CD4-positive, alpha-beta T cell treated with Interferon gamma for 1 hour (primary cell): ENCODE measurements at regions not wholly inside any gene's neighbourhood (a gene's known extent, or its start where the extent isn't known, plus 50 kb on each side); places are given as distances from the start of the nearest gene placed in this dataset.
"Not testable (repeated sequence)": the region's sequence is repeated elsewhere in the genome, so short reads cannot be mapped to it uniquely, and the experiment has no call there.

ENCODE experiments used
- DNase-seq: peaks from one replicate; pipeline ENCODE4 v3.0.0-alpha.2; 2020

DNA sequence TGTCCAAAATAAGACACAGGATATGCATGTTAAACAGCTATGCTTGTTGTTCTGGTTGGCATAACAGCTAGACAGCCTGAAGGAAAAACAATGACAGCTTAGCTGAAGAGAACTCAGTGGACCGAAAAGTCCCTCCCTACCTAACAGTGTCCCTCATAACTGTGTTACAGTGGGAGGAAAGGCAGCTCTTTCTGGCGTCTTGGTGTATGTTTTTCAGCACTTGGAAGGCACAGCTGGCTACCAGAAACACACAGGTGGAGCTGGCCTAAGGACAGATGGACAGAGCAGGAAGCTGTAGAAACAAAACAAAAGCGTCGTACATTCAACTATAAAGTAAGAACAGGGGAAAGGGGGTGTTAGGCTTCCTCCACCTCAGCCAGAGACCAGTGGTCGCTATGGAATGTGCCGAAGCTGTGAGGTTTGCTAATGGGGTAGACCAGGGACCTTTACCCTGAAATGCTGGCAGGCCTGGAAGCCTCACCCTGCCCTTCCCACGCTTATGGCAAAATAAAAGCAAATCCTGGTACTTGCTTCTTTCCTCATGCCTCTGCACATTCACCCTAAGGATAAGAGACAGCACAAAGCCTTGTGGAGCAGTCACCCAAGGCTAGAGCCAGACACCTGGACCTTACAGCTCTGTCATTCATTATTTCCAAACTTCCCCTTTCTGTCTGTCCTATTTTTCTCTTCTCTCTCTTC, 103.5 kb upstream of the TRIB2 start:
- no peak for DNase-seq

DNA sequence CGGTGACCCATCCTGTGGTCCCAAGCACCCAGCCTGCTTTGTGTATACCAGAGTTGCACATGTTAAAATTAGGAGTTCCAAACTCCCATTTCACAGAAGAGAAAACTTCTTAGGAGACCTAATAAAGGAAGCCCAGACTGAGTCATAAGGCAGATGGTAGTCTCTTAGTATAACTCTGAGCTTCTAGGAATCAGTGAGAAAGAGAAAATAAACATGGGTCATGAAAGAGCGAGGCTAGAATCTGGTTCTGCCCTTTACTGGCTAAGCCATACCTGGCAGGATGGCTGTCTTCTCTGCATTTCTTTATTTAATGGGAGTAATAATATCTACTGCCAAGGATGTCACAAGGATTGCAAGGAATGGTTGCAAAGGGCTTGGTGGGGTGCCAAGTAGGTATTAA, 101.2 kb upstream of the TRIB2 start:
- no peak for DNase-seq

DNA sequence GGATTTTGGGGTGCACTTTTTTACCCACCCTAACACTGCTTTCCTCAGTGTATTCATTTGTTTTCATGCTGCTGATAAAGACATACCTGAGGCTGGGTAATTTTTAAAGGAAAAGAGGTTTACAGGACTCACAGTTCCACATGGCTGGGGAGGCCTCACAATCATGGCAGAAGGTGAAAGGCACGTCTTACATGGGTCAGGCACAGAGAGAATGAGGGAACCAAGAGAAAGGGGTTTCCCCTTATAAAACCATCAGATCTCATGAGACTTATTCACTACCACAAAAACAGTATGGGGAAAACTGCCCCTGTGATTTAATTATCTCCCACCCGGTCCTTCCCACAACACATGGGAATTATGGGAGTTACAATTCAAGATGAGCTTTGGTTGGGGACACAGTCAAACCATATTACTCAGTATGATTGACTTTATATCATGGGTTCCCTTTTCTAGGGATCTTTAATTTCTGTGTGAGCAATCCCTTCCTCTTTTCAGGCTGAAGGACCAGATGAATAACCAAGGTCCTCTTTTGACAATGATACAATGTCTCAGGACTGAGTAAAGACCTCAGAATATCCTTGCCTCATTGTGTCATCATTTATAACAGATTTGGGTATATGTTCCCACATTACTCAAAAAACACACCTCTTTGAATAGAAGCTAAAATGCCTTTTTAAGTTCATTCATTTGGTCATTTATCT, 100.1 kb upstream of the TRIB2 start:
- DNase-seq, result no peak

DNA sequence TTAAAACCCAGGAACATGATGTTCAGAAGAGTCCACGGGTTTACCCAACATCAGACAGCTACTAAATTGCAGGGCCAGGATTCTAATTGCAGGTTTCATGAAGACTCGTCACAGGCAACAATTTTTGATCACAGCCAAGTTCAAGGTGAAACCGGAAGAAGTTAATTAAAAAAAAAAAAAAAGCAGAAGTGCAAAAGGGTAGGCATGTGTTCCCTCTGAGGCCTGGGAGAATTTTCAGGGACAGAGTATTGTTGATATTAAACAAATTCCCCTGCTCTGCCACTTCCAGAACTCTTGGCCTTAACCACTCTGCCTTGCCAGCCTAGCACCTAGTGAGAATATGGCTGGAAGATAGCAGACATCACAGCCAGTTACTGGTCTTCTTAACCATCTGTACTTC, 99.4 kb upstream of the TRIB2 start:
- DNase-seq, result no peak

DNA sequence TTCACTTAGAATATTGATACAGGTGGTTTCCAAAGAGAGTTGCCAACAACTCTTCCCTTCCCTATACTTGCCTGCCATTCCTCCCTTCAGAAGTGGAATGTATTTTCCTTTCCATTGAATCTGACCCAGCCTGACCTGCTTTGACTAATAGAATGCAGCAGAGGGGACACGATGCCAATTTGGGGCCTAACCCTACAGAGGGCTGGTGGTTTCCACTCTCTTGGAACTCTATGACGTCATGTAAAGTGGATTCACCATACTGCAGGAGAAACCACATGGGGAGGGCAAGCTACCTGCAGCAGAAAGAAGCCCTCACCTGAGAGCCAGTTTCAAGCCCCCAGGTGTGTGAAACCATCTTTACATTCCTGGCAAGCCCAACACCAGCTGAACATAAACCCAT, 98.9 kb upstream of the TRIB2 start:
- DNase-seq, result no peak

DNA sequence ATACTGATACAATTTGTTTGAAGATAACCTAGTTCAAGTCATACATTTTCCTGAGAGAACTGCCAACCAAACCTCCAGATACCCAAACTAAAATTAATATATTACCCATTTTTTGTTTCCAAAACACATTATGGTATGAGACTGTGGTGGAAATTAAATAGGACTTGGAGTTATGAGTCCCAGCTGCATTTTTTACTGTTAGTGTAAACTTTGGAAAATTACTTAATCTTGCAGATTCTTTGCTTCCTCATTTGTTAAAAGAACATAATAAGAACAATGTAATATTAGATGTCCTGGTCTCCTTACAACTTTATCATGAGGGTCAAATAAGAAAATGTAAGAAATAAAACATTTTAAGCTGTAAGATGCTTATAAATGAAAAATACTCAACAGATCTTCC, 98.2 kb upstream of the TRIB2 start:
- DNase-seq, result no peak

DNA sequence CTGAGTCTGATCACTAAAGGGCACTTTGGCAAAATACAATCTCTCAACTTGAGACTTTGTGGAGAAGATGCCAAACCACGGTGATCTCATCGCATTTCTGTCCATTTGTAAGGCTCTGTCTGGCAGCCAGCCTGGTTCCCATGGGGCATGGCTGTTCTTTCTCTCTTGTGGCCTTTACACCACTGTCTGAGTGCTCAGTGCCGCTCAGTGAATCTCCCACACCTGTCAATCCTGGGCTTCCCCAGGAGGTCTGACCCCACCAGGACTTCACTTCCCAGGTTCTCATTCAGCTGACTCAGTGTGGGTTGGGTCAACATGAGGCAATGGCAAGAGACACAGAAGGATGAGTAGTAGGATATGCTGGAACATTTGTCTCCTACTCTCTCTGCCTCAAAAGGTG, 96.8 kb upstream of the TRIB2 start:
- DNase-seq, result no peak

DNA sequence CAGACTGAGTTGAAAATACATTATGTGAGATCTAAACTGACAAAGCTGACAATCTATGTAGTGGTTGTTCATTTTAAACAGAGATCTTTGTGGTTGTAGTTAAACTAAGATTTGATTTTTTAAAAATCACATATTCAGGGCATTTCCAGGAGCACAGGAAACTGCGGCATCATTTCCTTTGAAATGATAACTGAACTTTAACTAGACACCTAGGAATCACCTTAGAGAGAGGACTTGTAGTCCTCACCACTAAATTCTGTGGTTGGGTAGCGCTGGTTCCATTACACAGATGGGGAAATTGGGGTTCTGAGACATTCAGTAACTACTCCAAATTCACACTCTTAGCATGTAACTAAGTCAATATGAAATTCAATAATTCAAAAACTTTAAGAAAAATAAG, 96.0 kb upstream of the TRIB2 start:
- DNase-seq, result no peak

DNA sequence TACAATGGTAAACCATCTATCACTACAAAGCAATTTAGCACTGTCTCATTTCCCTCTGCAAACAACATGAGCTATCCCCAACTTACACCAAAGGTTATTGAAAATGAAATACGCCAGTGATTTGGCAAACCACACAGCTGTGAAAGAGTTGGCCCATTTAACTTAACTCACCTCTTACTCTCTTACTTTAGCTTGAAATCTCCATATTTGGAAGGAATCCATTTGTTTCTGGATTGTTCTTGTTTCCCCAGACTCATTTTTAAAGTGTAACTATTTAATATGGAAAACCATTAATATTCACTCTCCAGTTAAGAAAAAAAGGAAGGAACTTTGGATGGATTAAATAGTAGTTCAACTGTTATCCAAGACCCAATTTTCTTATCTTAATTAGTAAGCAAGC, 93.7 kb upstream of the TRIB2 start:
- DNase-seq, result no peak

DNA sequence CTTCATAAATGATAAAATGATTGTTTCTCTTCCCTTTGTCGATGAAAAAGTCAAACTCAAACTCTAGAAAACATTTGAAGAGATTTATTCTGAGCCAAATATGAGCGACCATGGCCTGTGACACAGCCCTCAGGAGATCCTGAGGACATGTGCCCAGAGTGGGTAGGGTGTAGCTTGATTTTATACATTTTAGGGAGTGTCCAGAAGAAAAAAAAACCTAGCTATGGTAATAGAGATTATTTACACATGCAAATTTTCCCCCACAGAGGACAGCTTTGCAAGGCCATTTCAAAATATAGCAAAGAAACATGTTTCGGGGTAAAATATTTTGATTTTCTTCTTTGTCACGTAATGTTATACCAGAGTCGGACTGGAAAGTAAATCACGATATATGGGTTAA, 92.4 kb upstream of the TRIB2 start:
- no peak for DNase-seq

DNA sequence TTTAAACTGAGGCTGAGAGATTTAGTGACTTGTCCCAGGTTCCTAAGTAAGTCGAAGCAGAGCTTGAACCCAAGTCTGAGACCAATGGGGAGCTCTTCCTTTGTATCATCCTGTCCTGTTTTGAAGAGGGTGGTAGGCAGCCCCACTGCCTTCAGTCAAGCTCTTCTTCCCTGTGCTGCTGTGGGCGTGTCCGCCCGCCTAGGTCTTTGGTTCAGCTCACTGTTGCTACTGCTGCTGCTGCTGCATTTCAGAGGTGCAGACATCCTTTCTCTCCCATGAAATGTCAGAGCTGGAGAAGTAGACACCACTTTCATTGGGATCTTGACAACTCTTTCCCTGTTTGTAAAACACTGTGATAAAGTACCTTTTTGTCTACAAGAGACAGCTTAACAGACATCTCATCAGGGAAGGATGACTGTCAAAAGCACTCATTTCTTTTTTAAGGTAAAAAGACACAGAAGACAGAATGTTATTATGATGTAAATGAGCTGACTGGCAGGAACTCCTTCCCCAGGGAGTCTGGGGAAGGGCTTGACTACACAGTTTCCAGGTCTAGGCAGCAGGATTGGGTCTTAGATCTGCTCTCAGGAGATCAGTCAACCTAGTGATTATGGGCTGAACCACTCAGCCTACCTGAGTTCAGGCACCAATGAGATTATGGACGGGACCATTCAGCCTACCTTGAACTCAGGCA, 91.7 kb upstream of the TRIB2 start:
- no peak for DNase-seq

DNA sequence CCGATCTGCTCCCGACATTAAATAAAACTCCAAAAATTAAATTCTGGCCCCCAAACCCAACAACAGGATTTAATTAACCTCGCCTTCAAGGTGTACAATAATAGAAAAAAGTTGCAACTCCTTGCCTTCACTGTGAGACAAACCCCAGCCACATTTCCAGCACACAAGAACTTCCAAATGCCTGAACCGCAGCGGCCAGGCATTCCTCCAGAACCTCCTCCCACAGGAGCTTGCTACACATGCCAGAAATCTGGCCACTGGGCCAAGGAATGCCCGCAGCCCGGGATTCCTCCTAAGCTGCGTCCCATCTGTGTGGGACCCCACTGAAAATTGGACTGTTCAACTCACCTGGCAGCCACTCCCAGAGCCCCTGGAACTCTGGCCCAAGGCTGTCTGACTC, 88.2 kb upstream of the TRIB2 start:
- DNase-seq, result not testable (repeated sequence)

DNA sequence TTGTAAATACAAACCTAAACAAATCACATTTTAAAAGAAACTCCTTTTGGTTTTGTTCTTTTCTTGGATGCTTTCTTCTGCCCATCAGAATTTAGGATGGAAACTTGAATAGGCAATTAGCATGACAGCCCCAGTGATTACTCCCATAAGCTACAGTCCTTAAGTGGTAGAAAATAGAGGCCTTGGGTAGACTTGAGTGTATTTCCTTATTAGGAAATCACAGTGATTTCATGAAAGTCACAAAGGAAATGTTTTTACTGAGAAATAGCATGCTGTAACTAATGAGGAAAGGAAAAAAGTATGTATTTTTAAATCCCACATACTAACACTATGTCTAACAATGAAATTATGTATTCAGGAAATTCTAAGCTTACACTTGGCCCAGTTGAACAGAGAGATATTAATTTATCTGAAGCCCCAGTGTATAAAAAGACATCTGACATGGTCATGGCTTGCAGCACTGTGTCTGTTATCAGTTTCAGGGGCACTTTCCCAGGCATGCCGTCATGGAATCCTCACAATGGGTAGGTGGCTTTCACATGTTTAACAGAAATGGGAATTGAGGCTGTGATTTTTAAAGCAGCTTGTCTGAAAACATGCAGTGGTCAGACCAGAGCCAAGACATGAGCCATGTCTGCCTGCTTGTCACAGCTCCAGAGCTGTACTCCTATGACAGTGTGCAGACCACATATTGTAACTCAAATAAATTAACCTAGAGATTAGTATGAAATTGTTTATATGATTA, 79.7 kb upstream of the TRIB2 start:
- no peak for DNase-seq

DNA sequence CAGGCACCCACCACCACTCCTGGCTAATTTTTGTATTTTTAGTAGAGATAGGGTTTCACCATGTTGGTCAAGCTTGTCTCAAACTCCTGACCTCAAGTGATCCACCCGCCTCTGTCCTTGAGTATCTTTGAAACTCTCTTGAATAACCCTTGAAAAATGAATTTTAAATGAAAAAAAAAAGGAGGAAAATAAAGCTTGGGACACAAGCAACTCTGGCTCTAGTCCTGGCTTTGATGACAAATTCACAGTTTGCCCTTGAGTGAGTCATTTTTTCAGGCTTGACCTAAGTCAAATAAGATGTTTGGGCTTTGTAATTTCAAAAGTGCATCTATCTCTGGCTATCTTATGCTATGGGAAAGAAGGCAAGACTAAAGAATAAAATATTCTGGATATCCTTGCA, 79.0 kb upstream of the TRIB2 start:
- no peak for DNase-seq

DNA sequence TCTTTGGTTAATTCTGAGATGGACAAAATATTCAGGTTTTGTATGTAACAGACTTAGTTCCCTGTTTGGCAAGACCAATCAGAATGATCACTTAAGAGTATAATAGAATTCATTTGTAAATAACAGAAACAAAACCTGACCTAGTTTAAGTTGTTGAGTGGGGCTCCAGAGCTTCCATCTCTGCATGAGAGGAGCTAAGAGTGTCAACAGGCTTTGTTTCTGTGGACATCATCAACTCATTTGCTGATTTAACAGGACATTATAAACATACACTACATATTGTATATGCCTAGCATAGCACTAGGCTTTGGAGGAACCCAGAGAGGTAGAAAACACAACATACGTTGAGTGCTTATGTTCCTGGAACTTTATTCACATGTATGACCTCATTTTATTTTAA, 75.3 kb upstream of the TRIB2 start:
- no peak for DNase-seq

DNA sequence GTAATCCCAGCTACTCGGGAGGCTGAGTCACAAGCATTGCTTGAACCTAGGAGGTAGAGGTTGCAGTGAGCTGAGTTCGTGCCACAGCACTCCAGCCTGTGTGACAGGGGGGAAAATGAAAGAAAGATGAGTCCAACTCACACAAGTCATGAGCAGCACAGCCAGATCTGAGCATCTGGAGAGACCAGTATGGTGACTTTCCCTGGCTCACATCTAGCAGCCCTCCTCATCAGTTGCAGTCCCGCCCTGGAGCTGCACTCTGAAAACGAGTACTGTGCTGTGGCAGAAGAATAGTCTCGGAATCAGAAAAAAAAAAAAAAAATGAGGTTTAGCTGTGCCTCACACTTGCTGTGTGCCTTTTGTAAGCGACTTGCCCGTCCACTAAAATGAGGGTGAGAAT, 74.4 kb upstream of the TRIB2 start:
- no peak for DNase-seq

DNA sequence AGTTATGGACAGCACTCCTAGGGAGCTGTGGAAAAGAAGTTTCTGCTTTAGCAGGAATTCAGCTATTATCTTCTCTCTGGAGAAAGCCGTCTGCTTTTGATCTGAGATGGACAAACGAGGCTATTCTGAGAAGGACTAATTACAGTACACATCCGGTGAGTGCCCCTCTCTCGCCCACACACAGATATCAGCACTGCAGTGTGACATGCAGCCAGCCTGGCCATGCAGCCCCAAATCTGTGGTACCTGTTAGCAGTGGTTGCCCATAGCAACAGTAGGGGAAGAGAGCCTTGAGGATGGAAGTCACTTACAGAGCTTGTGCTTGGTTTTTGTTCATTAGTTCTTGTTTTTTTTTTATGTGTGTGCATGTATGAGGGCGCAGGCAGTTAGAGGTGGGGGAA, 73.9 kb upstream of the TRIB2 start:
- DNase-seq, result no peak

DNA sequence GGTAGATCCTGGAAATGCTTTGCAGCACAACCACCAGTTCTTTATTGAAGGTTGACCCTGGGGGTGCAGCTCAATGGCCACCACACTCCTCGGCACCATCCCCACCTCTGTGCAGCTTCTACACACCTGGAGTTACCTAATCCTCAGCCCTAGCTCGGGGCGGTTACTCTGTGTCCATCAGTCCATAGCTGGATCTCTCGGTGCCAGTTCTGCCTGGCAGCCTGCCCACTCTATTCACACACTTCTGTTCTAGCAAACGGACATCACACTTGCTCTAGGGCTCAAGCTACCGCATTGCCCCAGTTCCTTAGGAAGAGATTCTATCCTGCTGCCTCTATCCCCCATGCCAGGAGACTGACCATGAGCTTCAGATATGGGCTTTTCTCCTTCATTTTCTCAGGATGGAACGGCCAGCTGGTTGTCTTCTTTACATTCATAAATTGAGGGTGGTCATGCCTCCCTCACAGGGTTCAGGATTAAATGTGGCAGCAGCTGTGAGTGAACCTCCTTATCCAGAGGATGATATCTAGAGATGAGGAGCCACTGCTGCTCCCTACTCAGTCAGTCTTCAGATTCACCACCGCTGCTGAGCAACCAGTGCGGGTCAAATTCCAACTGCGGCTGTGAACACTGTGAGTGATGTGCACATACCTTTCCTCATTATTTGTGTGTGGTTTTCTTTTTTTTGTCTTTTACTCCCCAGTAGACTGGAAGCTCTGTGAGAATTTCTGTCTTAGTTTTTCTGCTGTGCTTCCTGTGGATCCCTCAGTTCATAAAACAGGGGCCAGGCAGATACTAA, 66.9 kb upstream of the TRIB2 start:
- no peak for DNase-seq

DNA sequence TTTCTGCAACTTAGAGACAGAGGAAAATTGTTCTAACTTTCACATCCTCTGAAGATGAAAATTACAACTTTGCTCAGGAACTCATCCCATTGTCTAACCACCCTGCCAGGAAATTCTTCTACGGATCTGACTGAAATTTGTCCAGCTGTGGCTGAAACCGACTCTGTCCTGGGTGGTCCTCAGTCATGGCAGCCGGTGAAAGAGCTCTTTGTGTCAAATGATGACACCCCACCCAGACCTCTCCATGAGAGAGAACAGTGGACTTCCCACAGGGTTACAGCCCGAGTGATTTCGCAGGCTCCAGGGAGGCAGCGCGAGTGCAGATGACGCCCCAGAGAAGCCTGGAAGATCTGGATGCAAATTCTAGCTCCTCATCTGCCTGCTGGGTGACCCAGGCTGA, 65.1 kb upstream of the TRIB2 start:
- DNase-seq, result no peak

DNA sequence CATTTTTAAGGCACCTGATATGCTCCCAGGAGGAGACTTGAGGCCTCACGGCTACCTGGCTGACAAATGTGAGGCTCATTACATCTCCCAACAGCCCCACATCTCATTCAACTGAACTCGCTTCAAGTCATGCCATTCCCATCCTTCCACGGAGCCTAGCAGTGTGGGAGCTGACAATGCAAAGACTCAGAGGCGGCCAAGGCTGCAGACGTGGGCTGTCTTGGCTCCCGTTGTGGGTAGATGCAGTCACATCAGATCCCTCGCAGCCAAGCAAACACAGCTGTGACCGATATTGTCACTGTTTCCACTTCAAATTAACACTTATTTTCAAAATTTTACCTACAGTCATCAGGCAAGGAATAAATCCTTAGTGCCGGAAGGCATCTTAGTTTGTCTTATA, 64.0 kb upstream of the TRIB2 start:
- DNase-seq, result no peak

DNA sequence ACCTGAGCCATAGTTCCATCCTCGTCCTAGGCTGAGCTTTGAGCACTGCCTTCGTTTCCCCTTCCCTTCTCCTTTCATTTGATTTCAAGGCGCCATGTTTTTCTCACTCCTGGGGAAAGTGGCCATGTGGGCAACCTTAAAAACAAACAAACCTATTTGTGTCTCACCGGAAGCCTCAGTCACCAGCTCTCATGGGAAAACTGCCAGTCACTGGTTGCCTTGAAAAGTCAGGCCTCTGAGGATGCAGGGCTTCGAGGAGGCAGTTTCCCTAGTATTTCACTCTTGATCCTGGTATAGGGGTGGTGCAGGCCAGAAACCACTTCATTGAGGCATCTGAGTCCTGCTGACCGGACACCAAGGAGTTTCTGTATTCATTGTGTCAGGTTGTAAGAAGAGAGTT, 59.2 kb upstream of the TRIB2 start:
- no peak for DNase-seq

DNA sequence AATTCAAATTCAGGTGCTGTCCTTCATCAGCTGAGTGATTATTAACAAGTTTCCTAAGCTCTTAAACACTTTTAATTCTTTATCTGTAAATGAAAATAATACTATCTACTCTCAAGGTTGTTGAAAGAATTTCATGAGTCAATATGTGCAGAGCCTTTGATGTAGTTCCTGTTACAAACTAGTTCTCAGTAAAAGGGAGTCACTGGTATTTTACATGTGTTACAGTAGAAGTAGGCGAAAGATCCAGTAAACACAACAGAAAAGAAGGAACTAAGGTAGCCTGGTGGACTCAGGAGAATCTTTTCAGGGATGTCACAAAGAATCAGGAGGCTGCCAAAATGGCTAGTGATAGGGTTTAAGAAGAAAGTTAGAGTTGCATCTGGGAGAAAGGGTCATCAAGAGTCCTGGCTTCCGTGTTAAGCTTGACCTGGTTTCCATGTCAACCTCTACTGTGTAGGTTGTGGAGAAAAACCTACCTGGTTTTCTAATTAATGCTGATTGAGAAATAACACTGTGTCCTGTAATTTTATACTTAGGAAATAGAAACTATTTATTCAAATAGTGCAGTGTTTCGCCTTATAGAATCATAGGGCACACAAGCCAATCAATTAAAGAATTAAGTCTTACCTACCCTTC, 58.3 kb upstream of the TRIB2 start:
- DNase-seq, result no peak
